ENCODE measurements at regions not wholly inside any gene's neighbourhood (a gene's known extent, or its start where the extent isn't known, plus 50 kb on each side); places are given as distances from the start of the nearest gene placed in this dataset.

- in situ Hi-C loops (cut with HindIII; ENCODE audit: low pct_unique_long_range_greater_than_20kb, low sequenced_read_pairs) = no loop called here
- no peak for DNase-seq (ENCODE audit: low read depth, low spot score)
These were observed 587.0 kb downstream of the NPHP4 start for GRCh38 chr1:5405263-5405662.

GRCh38 chr1:5404412-5405203 is 587.6 kb downstream of the NPHP4 start:
- in situ Hi-C loops (cut with HindIII; ENCODE audit: low pct_unique_long_range_greater_than_20kb, low sequenced_read_pairs) = no loop called here
- no peak for DNase-seq (ENCODE audit: low read depth, low spot score)

- in situ Hi-C loops (cut with HindIII; ENCODE audit: low pct_unique_long_range_greater_than_20kb, low sequenced_read_pairs) = no loop called here
- no peak for DNase-seq (ENCODE audit: low read depth, low spot score)
These were observed 588.3 kb downstream of the NPHP4 start for GRCh38 chr1:5403935-5404334.

GRCh38 chr1:5402618-5403017 is 589.6 kb downstream of the NPHP4 start:
- no peak for DNase-seq (ENCODE audit: low read depth, low spot score)
- in situ Hi-C loops (cut with HindIII; ENCODE audit: low pct_unique_long_range_greater_than_20kb, low sequenced_read_pairs) = no loop called here

GRCh38 chr1:5399771-5400170 is 592.5 kb downstream of the NPHP4 start:
- no peak for DNase-seq (ENCODE audit: low read depth, low spot score)
- in situ Hi-C loops (cut with HindIII; ENCODE audit: low pct_unique_long_range_greater_than_20kb, low sequenced_read_pairs) = no loop called here

- in situ Hi-C loops (cut with HindIII; ENCODE audit: low pct_unique_long_range_greater_than_20kb, low sequenced_read_pairs) = no loop called here
- no peak for DNase-seq (ENCODE audit: low read depth, low spot score)
These were observed 595.6 kb downstream of the NPHP4 start for GRCh38 chr1:5396593-5396992.

GRCh38 chr1:5394111-5394510 is 598.1 kb downstream of the NPHP4 start:
- no peak for DNase-seq (ENCODE audit: low read depth, low spot score)

GRCh38 chr1:5393603-5394002 is 598.6 kb downstream of the NPHP4 start:
- in situ Hi-C loops (cut with HindIII; ENCODE audit: low pct_unique_long_range_greater_than_20kb, low sequenced_read_pairs) = no loop called here
- no peak for DNase-seq (ENCODE audit: low read depth, low spot score)

More at GRCh38 chr1:5394111-5394510, 598.1 kb downstream of the NPHP4 start:
- in situ Hi-C loops (cut with HindIII; ENCODE audit: low pct_unique_long_range_greater_than_20kb, low sequenced_read_pairs) = no loop called here

- in situ Hi-C loops (cut with HindIII; ENCODE audit: low pct_unique_long_range_greater_than_20kb, low sequenced_read_pairs) = no loop called here
These were observed 599.1 kb downstream of the NPHP4 start for GRCh38 chr1:5393146-5393545.

GRCh38 chr1:5391725-5392124 is 600.5 kb downstream of the NPHP4 start:
- in situ Hi-C loops (cut with HindIII; ENCODE audit: low pct_unique_long_range_greater_than_20kb, low sequenced_read_pairs) = no loop called here
- DNase-seq (ENCODE audit: low read depth, low spot score) = no peak

More at GRCh38 chr1:5393146-5393545, 599.1 kb downstream of the NPHP4 start:
- no peak for DNase-seq (ENCODE audit: low read depth, low spot score)

GRCh38 chr1:5390504-5390903 is 601.7 kb downstream of the NPHP4 start:
- no peak for DNase-seq (ENCODE audit: low read depth, low spot score)
- in situ Hi-C loops (cut with HindIII; ENCODE audit: low pct_unique_long_range_greater_than_20kb, low sequenced_read_pairs) = no loop called here

GRCh38 chr1:5389101-5389885 is 602.9 kb downstream of the NPHP4 start:
- in situ Hi-C loops (cut with HindIII; ENCODE audit: low pct_unique_long_range_greater_than_20kb, low sequenced_read_pairs) = no loop called here
- DNase-seq (ENCODE audit: low read depth, low spot score) = no peak

- in situ Hi-C loops (cut with HindIII; ENCODE audit: low pct_unique_long_range_greater_than_20kb, low sequenced_read_pairs) = no loop called here
- DNase-seq (ENCODE audit: low read depth, low spot score) = no peak
These were observed 603.6 kb downstream of the NPHP4 start for GRCh38 chr1:5388622-5389021.

- in situ Hi-C loops (cut with HindIII; ENCODE audit: low pct_unique_long_range_greater_than_20kb, low sequenced_read_pairs) = no loop called here
- DNase-seq (ENCODE audit: low read depth, low spot score) = no peak
These were observed 605.9 kb downstream of the NPHP4 start for GRCh38 chr1:5386371-5386770.

GRCh38 chr1:5385956-5386355 is 606.3 kb downstream of the NPHP4 start:
- DNase-seq (ENCODE audit: low read depth, low spot score) = no peak
- in situ Hi-C loops (cut with HindIII; ENCODE audit: low pct_unique_long_range_greater_than_20kb, low sequenced_read_pairs) = no loop called here

GRCh38 chr1:5385096-5385799 is 607.0 kb downstream of the NPHP4 start:
- no peak for DNase-seq (ENCODE audit: low read depth, low spot score)
- in situ Hi-C loops (cut with HindIII; ENCODE audit: low pct_unique_long_range_greater_than_20kb, low sequenced_read_pairs) = no loop called here

GRCh38 chr1:5381491-5381890 is 610.7 kb downstream of the NPHP4 start:
- DNase-seq (ENCODE audit: low read depth, low spot score) = no peak
- in situ Hi-C loops (cut with HindIII; ENCODE audit: low pct_unique_long_range_greater_than_20kb, low sequenced_read_pairs) = no loop called here

GRCh38 chr1:5379176-5379759 is 613.0 kb downstream of the NPHP4 start:
- in situ Hi-C loops (cut with HindIII; ENCODE audit: low pct_unique_long_range_greater_than_20kb, low sequenced_read_pairs) = no loop called here
- no peak for DNase-seq (ENCODE audit: low read depth, low spot score)
